SH-SY5Y (cell line): ENCODE measurements at regions not wholly inside any gene's neighbourhood (a gene's known extent, or its start where the extent isn't known, plus 50 kb on each side); places are given as distances from the start of the nearest gene placed in this dataset.

Experiments used
- GATA2 ChIP-seq: IDR thresholded peaks from 2 replicates; pipeline ENCODE4 v1.6.1; 2011; ENCODE audit warnings: mild to moderate bottlenecking, low read depth, low read length
- GATA3 ChIP-seq: IDR thresholded peaks from 2 replicates; pipeline ENCODE4 v1.6.1; 2011; ENCODE audit warnings: low read depth, mild to moderate bottlenecking, low read length, moderate library complexity

DNA sequence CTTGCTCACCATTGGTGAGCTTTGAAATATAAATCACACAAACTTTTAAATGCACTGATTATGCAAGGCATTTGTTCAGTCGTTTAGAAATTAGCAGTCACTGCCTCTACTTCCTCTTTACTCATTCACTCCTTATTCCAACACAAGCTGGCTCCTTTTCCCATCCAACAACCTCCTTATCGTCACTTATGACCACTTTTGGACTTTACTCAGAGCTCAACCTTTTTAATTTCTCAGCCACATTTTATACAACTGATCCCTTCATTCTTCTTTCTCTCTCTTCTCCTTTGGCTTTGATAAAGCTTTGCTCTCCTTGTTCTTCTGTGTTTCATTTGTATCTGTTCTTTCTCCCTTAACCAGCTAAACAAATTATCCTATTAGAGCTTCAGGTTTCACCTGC is 126.4 kb upstream of the PLEKHA5 start:
- TF ChIP-seq GATA2 (no peak), GATA3 (no peak)

DNA sequence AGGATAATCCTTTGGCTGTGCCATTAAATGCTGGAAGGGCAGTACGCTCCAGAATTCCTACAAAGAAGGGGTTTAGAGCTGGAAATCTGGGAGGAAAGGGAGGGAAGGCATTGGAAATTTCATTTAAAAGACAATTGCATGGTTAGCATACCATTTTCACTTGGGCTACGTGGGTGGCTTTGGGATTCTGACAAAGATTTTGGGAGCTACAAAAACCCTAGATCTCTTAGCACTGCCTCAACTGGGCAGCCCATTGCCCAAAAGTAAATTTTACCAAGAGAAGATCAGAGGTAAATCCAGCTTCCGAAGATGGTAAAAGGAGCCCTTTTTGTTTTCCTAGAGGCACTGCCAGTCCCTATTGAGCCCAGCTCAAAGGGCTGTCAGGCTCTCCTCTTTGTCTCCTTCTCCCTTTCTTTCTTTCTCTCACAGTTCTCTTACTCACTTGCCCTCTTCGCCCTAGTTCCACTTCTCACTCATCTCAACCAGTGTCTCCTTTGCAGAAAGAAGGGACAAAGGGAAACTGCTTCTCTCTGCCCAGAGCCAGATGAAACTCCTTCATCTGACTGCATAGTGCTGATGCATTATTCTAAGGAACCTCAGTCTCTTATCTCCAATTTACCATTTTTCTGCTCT is 125.4 kb upstream of the PLEKHA5 start:
- no peak for TF ChIP-seq GATA3
- TF ChIP-seq GATA2: no peak

DNA sequence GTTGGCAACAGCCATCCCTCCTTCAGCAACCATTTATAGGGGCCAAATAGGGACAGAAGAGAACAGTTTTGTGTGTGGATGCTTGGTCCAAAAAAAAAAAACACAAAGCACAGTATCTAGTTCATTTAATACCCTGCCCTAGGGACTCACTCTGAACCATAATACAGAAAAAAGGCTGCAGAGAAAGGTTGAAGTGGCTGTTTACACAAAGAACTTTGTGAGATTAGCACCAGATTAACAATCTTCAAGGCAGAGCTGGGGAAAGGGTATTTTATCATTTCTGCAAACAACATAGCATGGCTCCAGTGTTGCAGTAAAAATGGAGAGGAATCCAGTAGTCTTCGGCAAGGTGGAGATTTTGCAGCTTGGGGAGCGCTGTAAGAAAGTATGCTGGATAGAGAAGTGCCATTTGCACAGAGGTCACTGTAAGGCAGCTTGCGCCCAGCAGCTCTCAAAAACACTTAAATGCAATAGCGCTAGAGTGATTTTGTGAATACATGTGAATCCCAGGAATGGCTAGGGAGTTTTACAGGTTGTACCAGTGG is 124.2 kb upstream of the PLEKHA5 start:
- TF ChIP-seq GATA2 (no peak), GATA3 (no peak)

DNA sequence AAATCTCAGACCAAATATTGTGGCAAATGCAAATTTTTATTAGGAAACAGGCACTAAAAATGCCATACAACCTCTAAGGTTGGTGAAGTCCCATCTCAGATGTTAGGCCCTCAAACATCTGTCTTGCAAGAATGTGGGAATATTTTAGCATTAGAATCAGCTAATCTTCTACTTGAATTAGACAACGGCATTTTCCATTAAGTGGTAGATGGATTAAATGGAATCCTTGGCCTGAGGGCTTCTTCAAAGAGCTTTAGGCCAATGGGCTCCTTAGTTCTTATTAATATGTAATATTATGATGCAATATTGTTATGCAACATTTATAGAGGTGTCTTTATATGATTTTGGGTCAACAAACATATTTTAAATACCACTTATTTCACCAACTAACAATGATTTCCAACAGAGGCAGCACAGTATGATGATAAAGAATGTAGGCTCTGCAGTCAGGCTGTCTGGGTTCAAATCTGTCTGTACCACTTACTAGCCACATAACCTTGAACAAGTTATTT is 122.9 kb upstream of the PLEKHA5 start:
- no peak for TF ChIP-seq GATA2
- no peak for TF ChIP-seq GATA3

DNA sequence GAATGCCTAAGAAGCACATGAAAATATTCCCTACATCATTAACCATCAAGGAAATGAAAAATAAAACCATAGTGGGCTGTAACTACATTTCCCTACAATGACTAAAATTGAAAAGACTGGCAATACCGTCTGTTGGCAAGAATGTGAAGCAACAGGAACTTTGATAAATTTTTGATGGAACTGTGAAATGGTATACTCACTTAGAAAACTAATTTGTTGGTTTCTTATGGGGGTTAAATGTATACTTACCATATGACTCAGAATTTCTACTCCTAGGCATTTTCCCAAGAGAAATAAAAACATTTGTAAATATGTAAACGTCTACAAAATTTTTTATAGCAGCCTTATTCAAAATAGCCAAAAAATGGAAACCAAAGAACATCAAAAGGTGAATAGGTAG is 121.4 kb upstream of the PLEKHA5 start:
- TF ChIP-seq GATA2: no peak
- no peak for TF ChIP-seq GATA3

DNA sequence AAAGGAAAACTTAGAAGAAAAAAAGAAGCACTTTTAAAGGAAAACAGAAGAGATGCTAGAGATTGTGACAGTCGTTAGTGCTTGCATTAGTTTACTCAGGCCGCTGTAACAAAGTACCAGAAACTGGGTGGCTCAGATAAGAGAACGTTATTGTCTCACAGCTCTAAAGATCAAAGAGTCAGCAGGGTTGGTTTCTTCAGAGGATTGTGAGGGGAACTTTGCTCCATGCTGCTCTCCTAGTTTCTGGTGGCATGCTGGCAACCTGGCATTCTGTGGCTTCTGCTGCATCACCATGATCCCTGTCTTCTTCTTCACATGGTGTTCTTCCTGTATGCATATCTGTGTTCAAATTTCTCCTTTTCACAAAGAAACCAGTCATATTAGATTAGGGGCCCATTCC is 119.4 kb upstream of the PLEKHA5 start:
- no peak for TF ChIP-seq GATA2
- no peak for TF ChIP-seq GATA3

DNA sequence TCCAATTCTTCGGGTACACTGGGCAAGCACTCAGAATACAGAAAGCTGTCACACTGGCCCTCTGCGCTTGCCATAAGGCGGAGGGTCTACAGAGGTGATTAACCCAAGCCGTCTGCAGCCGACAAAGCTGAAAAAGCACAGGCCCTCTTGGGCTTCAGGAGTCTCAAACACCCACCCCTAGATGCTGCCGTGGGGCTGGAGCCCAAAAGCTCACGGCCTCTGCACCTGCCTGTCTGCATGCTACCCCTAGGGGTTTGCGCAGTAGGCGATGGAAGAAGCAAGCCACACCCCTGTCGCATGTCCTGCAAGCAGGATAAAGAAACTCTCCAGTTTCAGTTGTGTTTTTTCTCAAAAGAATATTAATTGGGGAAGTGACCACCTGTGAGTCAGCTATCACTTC is 118.8 kb upstream of the PLEKHA5 start:
- TF ChIP-seq GATA2: no peak
- no peak for TF ChIP-seq GATA3

DNA sequence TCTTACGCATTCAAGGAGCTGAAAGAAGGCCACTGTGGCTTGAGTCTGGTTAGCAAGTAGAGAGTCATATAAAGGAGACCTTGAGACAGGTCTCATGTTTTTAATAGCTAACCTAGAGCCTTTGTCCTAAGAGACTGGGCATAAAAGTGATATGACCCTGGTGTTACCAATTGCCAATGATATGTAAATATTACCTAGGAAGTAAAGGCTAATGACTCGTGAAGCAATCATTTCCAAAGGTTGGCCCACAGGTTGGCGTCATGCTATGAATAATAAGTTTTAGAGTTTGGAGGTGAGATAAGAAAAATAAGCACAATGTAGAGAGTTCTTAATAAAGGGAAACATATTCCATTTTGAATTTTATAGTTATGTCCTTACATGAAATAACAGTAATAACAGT is 116.6 kb upstream of the PLEKHA5 start:
- TF ChIP-seq GATA2 (no peak), GATA3 (no peak)

DNA sequence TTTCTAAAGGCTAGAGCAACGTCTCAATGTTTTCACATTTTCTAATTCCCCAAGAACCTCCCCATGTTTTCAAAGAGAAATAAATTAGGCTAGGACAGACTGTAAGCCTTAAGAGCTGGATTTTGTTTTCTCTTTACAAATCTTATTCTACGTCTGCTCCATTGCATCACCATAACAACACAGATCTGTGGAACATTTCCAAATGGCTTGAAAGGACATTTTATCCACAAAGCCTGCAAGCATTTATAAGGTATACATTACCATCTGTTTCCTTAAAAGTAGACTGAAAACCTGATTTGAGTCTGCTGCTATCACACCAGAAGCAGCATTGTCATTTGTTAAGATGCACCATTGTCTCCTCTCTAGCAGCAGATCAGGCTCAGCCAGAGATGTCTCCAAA is 115.3 kb upstream of the PLEKHA5 start:
- TF ChIP-seq GATA3 (no peak), GATA2 (no peak)

DNA sequence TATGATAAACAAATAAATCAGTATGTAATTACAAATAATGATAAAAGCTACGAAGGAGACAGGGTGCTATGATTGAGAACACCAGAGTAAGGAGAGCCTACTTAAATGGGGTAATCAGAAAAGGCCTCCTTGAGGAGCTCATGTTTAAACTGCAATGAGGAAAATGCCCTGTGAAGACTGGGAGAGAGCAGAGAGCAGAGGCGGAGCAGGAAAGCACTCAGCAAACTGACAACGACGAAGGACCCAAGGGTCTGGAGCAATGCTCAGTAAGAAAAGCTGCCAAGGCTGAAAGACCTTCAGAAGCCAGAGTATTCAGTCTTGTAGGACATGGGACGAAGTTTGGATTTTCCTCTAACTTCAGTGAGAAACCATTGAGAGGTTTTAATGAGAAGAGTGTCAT is 114.2 kb upstream of the PLEKHA5 start:
- no peak for TF ChIP-seq GATA2
- TF ChIP-seq GATA3: no peak

DNA sequence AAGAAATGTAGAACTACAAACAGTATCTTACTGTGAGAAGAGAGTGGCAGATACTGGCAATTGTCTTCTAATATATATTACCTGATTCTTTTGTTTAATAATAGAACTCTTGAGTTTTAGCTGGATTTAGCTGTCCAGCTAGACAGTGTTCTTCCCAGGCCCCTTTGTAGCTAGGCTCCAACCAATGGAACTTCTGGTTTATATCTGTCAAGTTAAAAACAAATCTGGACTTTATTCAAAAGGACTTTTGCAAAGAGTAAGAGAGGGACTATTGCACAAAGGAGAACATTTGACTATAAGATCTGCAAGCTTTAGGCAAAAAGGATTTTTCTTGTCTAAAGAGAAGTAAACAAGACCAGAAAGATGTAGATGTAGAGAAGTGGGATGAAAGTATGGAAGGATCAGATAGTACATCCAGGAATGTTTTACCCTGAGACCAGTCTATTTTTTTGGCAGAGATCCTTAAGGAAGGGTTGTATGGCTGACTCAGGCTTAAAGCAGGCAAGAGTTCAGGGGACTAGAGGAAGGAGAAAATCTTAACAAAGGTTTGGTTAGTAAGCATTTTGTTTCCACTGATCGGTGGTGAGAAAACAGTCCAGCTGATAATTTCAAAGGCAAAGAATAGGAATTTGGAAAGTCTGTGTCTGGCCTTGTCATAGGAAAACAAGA is 111.1 kb upstream of the PLEKHA5 start:
- TF ChIP-seq GATA3 (no peak), GATA2 (no peak)

DNA sequence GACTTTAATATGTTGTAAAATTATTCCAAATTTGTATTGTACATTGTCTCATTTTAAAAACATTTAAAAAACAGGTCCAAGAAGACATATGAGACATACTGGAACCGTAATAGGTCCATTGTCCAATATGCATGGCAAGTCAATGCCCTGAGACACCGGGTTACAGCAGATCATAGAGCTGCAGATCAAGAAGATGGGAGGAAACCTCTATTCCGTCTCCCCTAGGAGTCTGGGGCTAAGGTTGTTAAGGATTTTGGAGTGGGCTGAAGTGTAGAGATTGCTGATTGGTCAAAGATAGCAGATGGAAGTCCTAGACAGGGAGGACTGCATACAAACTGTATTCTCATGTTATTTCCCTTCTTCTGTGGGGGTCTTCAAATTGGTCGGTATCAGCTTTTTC is 108.3 kb upstream of the PLEKHA5 start:
- no peak for TF ChIP-seq GATA3
- TF ChIP-seq GATA2: no peak

DNA sequence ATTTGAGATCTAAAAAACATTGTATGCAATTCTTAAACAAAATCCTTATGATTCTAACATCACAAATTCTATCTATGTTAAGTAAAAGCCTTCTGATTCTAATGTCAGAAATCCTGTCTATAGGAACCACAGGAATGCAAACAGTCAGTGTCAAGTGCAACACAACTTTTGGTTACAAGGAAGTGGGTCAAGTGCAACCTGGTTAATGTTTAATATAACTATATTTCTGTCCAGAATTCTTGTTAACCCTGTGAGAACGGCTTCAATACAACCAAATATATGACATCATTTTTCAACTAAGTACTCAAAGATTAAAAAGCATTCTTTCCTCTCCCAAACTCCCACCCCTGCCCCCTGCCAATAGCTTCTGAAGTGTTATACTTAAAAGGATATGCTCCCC is 107.9 kb upstream of the PLEKHA5 start:
- TF ChIP-seq GATA3 (no peak), GATA2 (no peak)

DNA sequence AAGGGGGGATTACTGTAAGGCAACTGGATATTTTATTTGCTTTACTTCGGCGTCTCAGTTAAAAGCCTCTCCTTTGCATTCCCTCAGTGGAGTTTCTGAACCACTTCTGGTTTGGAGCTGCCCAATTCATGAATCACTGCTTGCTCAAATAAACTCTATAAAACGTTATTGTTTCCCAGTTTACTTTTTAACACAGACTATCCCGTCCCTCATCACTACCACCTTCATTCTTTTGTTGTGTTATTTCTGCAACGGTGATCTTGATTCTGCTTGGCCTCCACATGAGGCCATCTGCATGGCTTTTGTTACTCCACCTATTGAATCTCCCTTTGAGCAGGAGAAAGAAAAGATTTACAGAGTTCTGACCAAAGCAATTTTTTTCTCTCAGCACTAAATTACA is 104.0 kb upstream of the PLEKHA5 start:
- TF ChIP-seq GATA2 (no peak), GATA3 (no peak)

DNA sequence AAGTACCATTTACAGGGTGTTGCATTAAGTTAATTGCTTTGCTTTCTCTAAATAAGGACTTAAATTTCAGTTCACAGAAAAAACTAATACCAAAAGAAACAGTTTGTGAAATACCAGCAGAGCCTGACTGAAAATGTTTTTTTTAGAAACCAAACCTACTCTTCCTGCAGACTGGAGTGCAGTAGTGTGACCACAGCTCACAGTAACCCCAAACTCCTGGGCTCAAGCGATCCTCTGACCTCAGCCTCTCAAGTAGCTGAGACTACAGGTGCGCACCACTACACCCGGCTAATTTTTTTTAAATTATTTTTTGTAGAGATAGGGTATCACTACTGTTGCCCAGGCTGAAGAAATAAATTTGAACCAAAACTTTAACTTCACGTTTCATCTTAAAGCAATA is 103.5 kb upstream of the PLEKHA5 start:
- no peak for TF ChIP-seq GATA3
- no peak for TF ChIP-seq GATA2
